ENCODE measurements at regions not wholly inside any gene's neighbourhood (a gene's known extent, or its start where the extent isn't known, plus 50 kb on each side); places are given as distances from the start of the nearest gene placed in this dataset.

- no peak for DNase-seq (ENCODE audit: low spot score, unreplicated experiment)
- H3K4me1 Mint-ChIP-seq (ENCODE audit: low read depth), result no peaks in the 10 kb centered on the region
- no peak overlapping the region for H3K27ac Mint-ChIP-seq
- H3K27me3 Mint-ChIP-seq, result no peaks in the 10 kb centered on the region
- H3K4me3 Mint-ChIP-seq (ENCODE audit: low read depth), result no peak overlapping the region
- peaks cover 16% of the 10 kb centered on the region for H3K9me3 Mint-ChIP-seq (ENCODE audit: low read depth)
- TF ChIP-seq CTCF (IDR thresholded peaks at IDR 0.05; ENCODE audit: unreplicated experiment), result no peak
- H3K36me3 Mint-ChIP-seq (ENCODE audit: insufficient read depth), result no peaks in the 10 kb centered on the region
Measured at GRCh38 chr1:188611432-188611831, 1782.7 kb downstream of the PLA2G4A start.

- H3K4me1 Mint-ChIP-seq (ENCODE audit: low read depth), result no peaks in the 10 kb centered on the region
- H3K27me3 Mint-ChIP-seq, result no peaks in the 10 kb centered on the region
- TF ChIP-seq CTCF (IDR thresholded peaks at IDR 0.05; ENCODE audit: unreplicated experiment), result no peak
- no peaks in the 10 kb centered on the region for H3K36me3 Mint-ChIP-seq (ENCODE audit: insufficient read depth)
- H3K4me3 Mint-ChIP-seq (ENCODE audit: low read depth), result no peak overlapping the region
- H3K9me3 Mint-ChIP-seq (ENCODE audit: low read depth), result peaks cover 9% of the 10 kb centered on the region
- H3K27ac Mint-ChIP-seq, result no peak overlapping the region
- DNase-seq (ENCODE audit: low spot score, unreplicated experiment), result no peak
Measured at GRCh38 chr1:188615321-188615720, 1786.6 kb downstream of the PLA2G4A start.

- no peak overlapping the region for H3K27ac Mint-ChIP-seq
- H3K9me3 Mint-ChIP-seq (ENCODE audit: low read depth), result no peaks in the 10 kb centered on the region
- no peak for DNase-seq (ENCODE audit: low spot score, unreplicated experiment)
- H3K36me3 Mint-ChIP-seq (ENCODE audit: insufficient read depth), result no peaks in the 10 kb centered on the region
- no peaks in the 10 kb centered on the region for H3K27me3 Mint-ChIP-seq
- no peak overlapping the region for H3K4me3 Mint-ChIP-seq (ENCODE audit: low read depth)
- no peak for TF ChIP-seq CTCF (IDR thresholded peaks at IDR 0.05; ENCODE audit: unreplicated experiment)
- no peaks in the 10 kb centered on the region for H3K4me1 Mint-ChIP-seq (ENCODE audit: low read depth)
Measured at GRCh38 chr1:188620236-188620635, 1791.5 kb downstream of the PLA2G4A start.

- H3K36me3 Mint-ChIP-seq (ENCODE audit: insufficient read depth), result no peaks in the 10 kb centered on the region
- H3K9me3 Mint-ChIP-seq (ENCODE audit: low read depth), result no peaks in the 10 kb centered on the region
- DNase-seq (ENCODE audit: low spot score, unreplicated experiment), result no peak
- H3K4me1 Mint-ChIP-seq (ENCODE audit: low read depth), result no peaks in the 10 kb centered on the region
- H3K27ac Mint-ChIP-seq, result no peak overlapping the region
- H3K4me3 Mint-ChIP-seq (ENCODE audit: low read depth), result no peak overlapping the region
- no peaks in the 10 kb centered on the region for H3K27me3 Mint-ChIP-seq
- no peak for TF ChIP-seq CTCF (IDR thresholded peaks at IDR 0.05; ENCODE audit: unreplicated experiment)
Measured at GRCh38 chr1:188641566-188642211, 1812.9 kb downstream of the PLA2G4A start.

- no peak overlapping the region for H3K27ac Mint-ChIP-seq
- no peaks in the 10 kb centered on the region for H3K36me3 Mint-ChIP-seq (ENCODE audit: insufficient read depth)
- no peak overlapping the region for H3K4me3 Mint-ChIP-seq (ENCODE audit: low read depth)
- H3K9me3 Mint-ChIP-seq (ENCODE audit: low read depth), result no peaks in the 10 kb centered on the region
- DNase-seq (ENCODE audit: low spot score, unreplicated experiment), result no peak
- H3K27me3 Mint-ChIP-seq, result no peaks in the 10 kb centered on the region
- TF ChIP-seq CTCF (IDR thresholded peaks at IDR 0.05; ENCODE audit: unreplicated experiment), result no peak
- no peaks in the 10 kb centered on the region for H3K4me1 Mint-ChIP-seq (ENCODE audit: low read depth)
Measured at GRCh38 chr1:188642704-188643103, 1814.0 kb downstream of the PLA2G4A start.

Measured in progenitor cell of endocrine pancreas (in vitro differentiated cells).